ENCODE measurements at regions not wholly inside any gene's neighbourhood (a gene's known extent, or its start where the extent isn't known, plus 50 kb on each side); places are given as distances from the start of the nearest gene placed in this dataset.

GRCh38 chrX:96432647-96433046, 252.0 kb upstream of the DIAPH2 start:
- H3K4me3 ChIP-seq (ENCODE audit: low read length): no peak overlapping the region
- H3K9me3 ChIP-seq (ENCODE audit: control insufficient read depth, low read depth, low read length): no peaks in the 10 kb centered on the region
- H3K27ac ChIP-seq (ENCODE audit: low read length): no peak overlapping the region
- no peaks in the 10 kb centered on the region for H3K4me1 ChIP-seq (ENCODE audit: control insufficient read depth, low read depth, low read length)
- no peak overlapping the region for H3K9ac ChIP-seq (ENCODE audit: low read length)
- no peaks in the 10 kb centered on the region for H3K27me3 ChIP-seq (ENCODE audit: control insufficient read depth, insufficient read depth, low read length)
- H3K36me3 ChIP-seq (ENCODE audit: control insufficient read depth, low read depth, low read length): no peaks in the 10 kb centered on the region

- Histone ChIP-seq H3K9ac (ENCODE audit: low read length) (no peak overlapping the region), H3K27me3 (ENCODE audit: control insufficient read depth, insufficient read depth, low read length) (no peaks in the 10 kb centered on the region), H3K36me3 (ENCODE audit: control insufficient read depth, low read depth, low read length) (no peaks in the 10 kb centered on the region), H3K4me3 (ENCODE audit: low read length) (no peak overlapping the region), H3K27ac (ENCODE audit: low read length) (no peak overlapping the region), H3K4me1 (ENCODE audit: control insufficient read depth, low read depth, low read length) (no peaks in the 10 kb centered on the region), H3K9me3 (ENCODE audit: control insufficient read depth, low read depth, low read length) (no peaks in the 10 kb centered on the region)
Measured at GRCh38 chrX:96433409-96434077, 251.1 kb upstream of the DIAPH2 start.

GRCh38 chrX:96435378-96436035, 249.1 kb upstream of the DIAPH2 start:
- Histone ChIP-seq H3K9me3 (ENCODE audit: control insufficient read depth, low read depth, low read length) (no peaks in the 10 kb centered on the region), H3K4me1 (ENCODE audit: control insufficient read depth, low read depth, low read length) (no peaks in the 10 kb centered on the region)

GRCh38 chrX:96436105-96436504, 248.5 kb upstream of the DIAPH2 start:
- Histone ChIP-seq H3K27me3 (ENCODE audit: control insufficient read depth, insufficient read depth, low read length) (no peaks in the 10 kb centered on the region), H3K9me3 (ENCODE audit: control insufficient read depth, low read depth, low read length) (no peaks in the 10 kb centered on the region), H3K27ac (ENCODE audit: low read length) (no peak overlapping the region), H3K4me3 (ENCODE audit: low read length) (no peak overlapping the region), H3K9ac (ENCODE audit: low read length) (no peak overlapping the region), H3K4me1 (ENCODE audit: control insufficient read depth, low read depth, low read length) (no peaks in the 10 kb centered on the region), H3K36me3 (ENCODE audit: control insufficient read depth, low read depth, low read length) (no peaks in the 10 kb centered on the region)

More at GRCh38 chrX:96435378-96436035, 249.1 kb upstream of the DIAPH2 start:
- Histone ChIP-seq H3K36me3 (ENCODE audit: control insufficient read depth, low read depth, low read length) (no peaks in the 10 kb centered on the region), H3K27me3 (ENCODE audit: control insufficient read depth, insufficient read depth, low read length) (no peaks in the 10 kb centered on the region), H3K27ac (ENCODE audit: low read length) (no peak overlapping the region), H3K9ac (ENCODE audit: low read length) (no peak overlapping the region), H3K4me3 (ENCODE audit: low read length) (no peak overlapping the region)

- Histone ChIP-seq H3K27me3 (ENCODE audit: control insufficient read depth, insufficient read depth, low read length) (no peaks in the 10 kb centered on the region), H3K27ac (ENCODE audit: low read length) (no peak overlapping the region), H3K4me1 (ENCODE audit: control insufficient read depth, low read depth, low read length) (no peaks in the 10 kb centered on the region), H3K9me3 (ENCODE audit: control insufficient read depth, low read depth, low read length) (no peaks in the 10 kb centered on the region), H3K4me3 (ENCODE audit: low read length) (no peak overlapping the region), H3K36me3 (ENCODE audit: control insufficient read depth, low read depth, low read length) (no peaks in the 10 kb centered on the region), H3K9ac (ENCODE audit: low read length) (no peak overlapping the region)
Measured at GRCh38 chrX:96438803-96439202, 245.8 kb upstream of the DIAPH2 start.

DNA sequence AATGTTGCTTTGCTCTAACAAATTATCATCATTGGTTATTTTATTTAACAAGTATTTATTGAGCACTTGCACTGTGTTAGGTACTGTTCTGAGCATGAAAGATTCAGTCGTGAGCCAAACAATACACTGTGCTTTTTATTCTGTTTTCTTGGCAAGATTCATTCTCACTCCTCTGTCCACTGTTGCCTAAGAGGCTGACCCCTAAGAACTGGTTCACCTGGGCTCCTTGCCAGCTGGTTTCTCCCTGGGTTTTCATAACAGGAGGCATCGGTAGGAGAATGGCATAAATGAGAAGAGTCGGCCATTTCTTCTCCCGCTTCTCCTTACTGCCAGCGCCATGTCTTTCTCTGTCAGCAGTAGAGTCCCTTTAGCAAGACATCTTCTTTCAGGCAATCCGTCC, 243.7 kb upstream of the DIAPH2 start:
- Histone ChIP-seq H3K27ac (ENCODE audit: low read length) (no peak overlapping the region), H3K4me3 (ENCODE audit: low read length) (no peak overlapping the region), H3K27me3 (ENCODE audit: control insufficient read depth, insufficient read depth, low read length) (no peaks in the 10 kb centered on the region), H3K9ac (ENCODE audit: low read length) (no peak overlapping the region), H3K36me3 (ENCODE audit: control insufficient read depth, low read depth, low read length) (no peaks in the 10 kb centered on the region), H3K4me1 (ENCODE audit: control insufficient read depth, low read depth, low read length) (no peaks in the 10 kb centered on the region), H3K9me3 (ENCODE audit: control insufficient read depth, low read depth, low read length) (no peaks in the 10 kb centered on the region)

- Histone ChIP-seq H3K4me1 (ENCODE audit: control insufficient read depth, low read depth, low read length) (no peaks in the 10 kb centered on the region), H3K9me3 (ENCODE audit: control insufficient read depth, low read depth, low read length) (no peaks in the 10 kb centered on the region), H3K27ac (ENCODE audit: low read length) (no peak overlapping the region), H3K9ac (ENCODE audit: low read length) (no peak overlapping the region), H3K4me3 (ENCODE audit: low read length) (no peak overlapping the region), H3K36me3 (ENCODE audit: control insufficient read depth, low read depth, low read length) (no peaks in the 10 kb centered on the region), H3K27me3 (ENCODE audit: control insufficient read depth, insufficient read depth, low read length) (no peaks in the 10 kb centered on the region)
Measured at GRCh38 chrX:96445531-96446065, 239.0 kb upstream of the DIAPH2 start.

- Histone ChIP-seq H3K27me3 (ENCODE audit: control insufficient read depth, insufficient read depth, low read length) (no peaks in the 10 kb centered on the region), H3K9me3 (ENCODE audit: control insufficient read depth, low read depth, low read length) (no peaks in the 10 kb centered on the region), H3K27ac (ENCODE audit: low read length) (no peak overlapping the region), H3K9ac (ENCODE audit: low read length) (no peak overlapping the region), H3K36me3 (ENCODE audit: control insufficient read depth, low read depth, low read length) (no peaks in the 10 kb centered on the region), H3K4me3 (ENCODE audit: low read length) (no peak overlapping the region), H3K4me1 (ENCODE audit: control insufficient read depth, low read depth, low read length) (no peaks in the 10 kb centered on the region)
Measured at GRCh38 chrX:96446524-96446923, 238.1 kb upstream of the DIAPH2 start.

- H3K4me3 ChIP-seq (ENCODE audit: low read length): no peak overlapping the region
- no peaks in the 10 kb centered on the region for H3K27me3 ChIP-seq (ENCODE audit: control insufficient read depth, insufficient read depth, low read length)
- no peaks in the 10 kb centered on the region for H3K4me1 ChIP-seq (ENCODE audit: control insufficient read depth, low read depth, low read length)
- no peak overlapping the region for H3K9ac ChIP-seq (ENCODE audit: low read length)
- no peaks in the 10 kb centered on the region for H3K36me3 ChIP-seq (ENCODE audit: control insufficient read depth, low read depth, low read length)
- H3K9me3 ChIP-seq (ENCODE audit: control insufficient read depth, low read depth, low read length): no peaks in the 10 kb centered on the region
- no peak overlapping the region for H3K27ac ChIP-seq (ENCODE audit: low read length)
Measured at GRCh38 chrX:96447161-96447560, 237.5 kb upstream of the DIAPH2 start.

GRCh38 chrX:96449191-96449590, 235.5 kb upstream of the DIAPH2 start:
- Histone ChIP-seq H3K9me3 (ENCODE audit: control insufficient read depth, low read depth, low read length) (no peaks in the 10 kb centered on the region), H3K4me1 (ENCODE audit: control insufficient read depth, low read depth, low read length) (no peaks in the 10 kb centered on the region), H3K4me3 (ENCODE audit: low read length) (no peak overlapping the region), H3K9ac (ENCODE audit: low read length) (no peak overlapping the region), H3K27me3 (ENCODE audit: control insufficient read depth, insufficient read depth, low read length) (no peaks in the 10 kb centered on the region), H3K27ac (ENCODE audit: low read length) (no peak overlapping the region), H3K36me3 (ENCODE audit: control insufficient read depth, low read depth, low read length) (no peaks in the 10 kb centered on the region)

- Histone ChIP-seq H3K36me3 (ENCODE audit: control insufficient read depth, low read depth, low read length) (no peaks in the 10 kb centered on the region), H3K4me3 (ENCODE audit: low read length) (no peak overlapping the region), H3K4me1 (ENCODE audit: control insufficient read depth, low read depth, low read length) (no peaks in the 10 kb centered on the region), H3K27me3 (ENCODE audit: control insufficient read depth, insufficient read depth, low read length) (no peaks in the 10 kb centered on the region), H3K9ac (ENCODE audit: low read length) (no peak overlapping the region), H3K9me3 (ENCODE audit: control insufficient read depth, low read depth, low read length) (no peaks in the 10 kb centered on the region), H3K27ac (ENCODE audit: low read length) (no peak overlapping the region)
Measured at GRCh38 chrX:96449896-96450295, 234.7 kb upstream of the DIAPH2 start.

- Histone ChIP-seq H3K36me3 (ENCODE audit: control insufficient read depth, low read depth, low read length) (no peaks in the 10 kb centered on the region), H3K27me3 (ENCODE audit: control insufficient read depth, insufficient read depth, low read length) (no peaks in the 10 kb centered on the region), H3K4me3 (ENCODE audit: low read length) (no peak overlapping the region), H3K4me1 (ENCODE audit: control insufficient read depth, low read depth, low read length) (no peaks in the 10 kb centered on the region), H3K9ac (ENCODE audit: low read length) (no peak overlapping the region), H3K9me3 (ENCODE audit: control insufficient read depth, low read depth, low read length) (no peaks in the 10 kb centered on the region), H3K27ac (ENCODE audit: low read length) (no peak overlapping the region)
Measured at GRCh38 chrX:96453139-96453538, 231.5 kb upstream of the DIAPH2 start.
